ENCODE measurements at regions not wholly inside any gene's neighbourhood (a gene's known extent, or its start where the extent isn't known, plus 50 kb on each side); places are given as distances from the start of the nearest gene placed in this dataset.

DNA sequence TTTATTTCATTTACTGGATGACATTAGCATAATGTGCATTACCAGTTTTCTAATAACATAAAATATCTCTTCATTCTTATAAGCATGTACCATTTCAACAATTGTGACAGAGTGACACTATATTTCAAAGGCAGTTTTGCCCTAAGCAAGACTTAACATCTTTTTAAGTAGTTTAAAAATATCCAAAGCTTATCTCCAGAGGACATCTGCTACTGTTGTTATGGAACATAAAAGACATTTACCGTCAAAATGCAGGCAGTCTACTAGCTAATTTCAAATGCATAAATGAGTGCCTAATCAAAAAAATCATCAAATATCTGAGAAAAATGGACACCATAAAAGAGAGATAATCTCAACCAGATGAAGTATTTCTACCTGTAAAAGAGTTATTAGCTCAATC, 782.4 kb upstream of the BRINP3 start:
- no peak for TF ChIP-seq PURB (CRISPR knock-in tag; IDR thresholded peaks at IDR 0.05; ENCODE audit: low read depth)
- TF ChIP-seq, protein P1, sequence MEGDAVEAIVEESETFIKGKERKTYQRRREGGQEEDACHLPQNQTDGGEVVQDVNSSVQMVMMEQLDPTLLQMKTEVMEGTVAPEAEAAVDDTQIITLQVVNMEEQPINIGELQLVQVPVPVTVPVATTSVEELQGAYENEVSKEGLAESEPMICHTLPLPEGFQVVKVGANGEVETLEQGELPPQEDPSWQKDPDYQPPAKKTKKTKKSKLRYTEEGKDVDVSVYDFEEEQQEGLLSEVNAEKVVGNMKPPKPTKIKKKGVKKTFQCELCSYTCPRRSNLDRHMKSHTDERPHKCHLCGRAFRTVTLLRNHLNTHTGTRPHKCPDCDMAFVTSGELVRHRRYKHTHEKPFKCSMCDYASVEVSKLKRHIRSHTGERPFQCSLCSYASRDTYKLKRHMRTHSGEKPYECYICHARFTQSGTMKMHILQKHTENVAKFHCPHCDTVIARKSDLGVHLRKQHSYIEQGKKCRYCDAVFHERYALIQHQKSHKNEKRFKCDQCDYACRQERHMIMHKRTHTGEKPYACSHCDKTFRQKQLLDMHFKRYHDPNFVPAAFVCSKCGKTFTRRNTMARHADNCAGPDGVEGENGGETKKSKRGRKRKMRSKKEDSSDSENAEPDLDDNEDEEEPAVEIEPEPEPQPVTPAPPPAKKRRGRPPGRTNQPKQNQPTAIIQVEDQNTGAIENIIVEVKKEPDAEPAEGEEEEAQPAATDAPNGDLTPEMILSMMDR (IDR thresholded peaks at IDR 0.05 in 2 of 3, conservative IDR thresholded peaks at IDR 0.05 in 1 of 3; ENCODE audit: insufficient read depth in 2 of 3, low read depth in 1 of 3, low read length in 3 of 3) = no peak
- TF ChIP-seq TEAD4 (IDR thresholded peaks at IDR 0.05; ENCODE audit: low read length) = no peak
- no peak for TF ChIP-seq TEAD4 (CRISPR knock-in tag; IDR thresholded peaks at IDR 0.05; ENCODE audit: borderline replicate concordance)
- TF ChIP-seq KAT8 (IDR thresholded peaks at IDR 0.05; ENCODE audit: low read depth) = no peak
- TF ChIP-seq FOSL1 (tag; conservative IDR thresholded peaks at IDR 0.05) = no peak
- TF ChIP-seq, protein P2, sequence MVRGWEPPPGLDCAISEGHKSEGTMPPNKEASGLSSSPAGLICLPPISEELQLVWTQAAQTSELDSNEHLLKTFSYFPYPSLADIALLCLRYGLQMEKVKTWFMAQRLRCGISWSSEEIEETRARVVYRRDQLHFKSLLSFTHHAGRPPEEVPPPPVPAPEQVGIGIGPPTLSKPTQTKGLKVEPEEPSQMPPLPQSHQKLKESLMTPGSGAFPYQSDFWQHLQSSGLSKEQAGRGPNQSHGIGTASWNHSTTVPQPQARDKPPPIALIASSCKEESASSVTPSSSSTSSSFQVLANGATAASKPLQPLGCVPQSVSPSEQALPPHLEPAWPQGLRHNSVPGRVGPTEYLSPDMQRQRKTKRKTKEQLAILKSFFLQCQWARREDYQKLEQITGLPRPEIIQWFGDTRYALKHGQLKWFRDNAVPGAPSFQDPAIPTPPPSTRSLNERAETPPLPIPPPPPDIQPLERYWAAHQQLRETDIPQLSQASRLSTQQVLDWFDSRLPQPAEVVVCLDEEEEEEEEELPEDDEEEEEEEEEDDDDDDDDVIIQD (CRISPR knock-in tag; IDR thresholded peaks at IDR 0.05) = no peak
- TF ChIP-seq CEBPB (tag; IDR thresholded peaks at IDR 0.05) = no peak
- no peak for TF ChIP-seq CREM (IDR thresholded peaks at IDR 0.05; ENCODE audit: low read depth)
- no peak for TF ChIP-seq MEF2D (tag; conservative IDR thresholded peaks at IDR 0.05; ENCODE audit: low read depth)
